Hepatocyte (in vitro differentiated cells): ENCODE measurements at regions not wholly inside any gene's neighbourhood (a gene's known extent, or its start where the extent isn't known, plus 50 kb on each side); places are given as distances from the start of the nearest gene placed in this dataset.

Experiments
- DNase-seq: peaks from one replicate; pipeline ENCODE4 v3.0.0-alpha.2; 2016; ENCODE audit warnings: low spot score
- H2AFZ ChIP-seq: fragments of 200-600 bp; sonication (generic); 2 replicates; pipeline ENCODE4 v1.6.0; 2016; ENCODE audit warnings: antibody characterized with exemption, mild to moderate bottlenecking
- H3K27ac ChIP-seq: fragments of 200-600 bp; sonication (generic); 2 replicates; pipeline ENCODE4 v1.5.1; 2016; ENCODE audit warnings: mild to moderate bottlenecking
- H3K27me3 ChIP-seq: fragments of 200-600 bp; sonication (generic); 2 replicates; pipeline ENCODE4 v1.6.1; 2016
- H3K36me3 ChIP-seq: fragments of 200-600 bp; sonication (generic); replicated peaks from 2 replicates; pipeline ENCODE4 v1.5.1; 2016; ENCODE audit warnings: low read depth; ENCODE audit not compliant: insufficient read depth
- H3K4me1 ChIP-seq: fragments of 200-600 bp; sonication (generic); 2 replicates; pipeline ENCODE4 v1.5.1; 2016; ENCODE audit warnings: mild to moderate bottlenecking, moderate library complexity; ENCODE audit not compliant: insufficient read depth
- H3K4me2 ChIP-seq: fragments of 200-600 bp; sonication (generic); 2 replicates; pipeline ENCODE4 v1.6.0; 2016
- H3K4me3 ChIP-seq: fragments of 200-600 bp; sonication (generic); 2 replicates; pipeline ENCODE4 v1.5.1; 2016; ENCODE audit warnings: mild to moderate bottlenecking
- H3K79me2 ChIP-seq: fragments of 200-600 bp; sonication (generic); 2 replicates; pipeline ENCODE4 v1.6.0; 2017; ENCODE audit warnings: mild to moderate bottlenecking
- H3K9me2 ChIP-seq: fragments of 200-600 bp; sonication (generic); replicated peaks from 2 replicates; pipeline ENCODE4 v1.6.0; 2017; ENCODE audit warnings: mild to moderate bottlenecking; ENCODE audit not compliant: insufficient read depth
- H3K9me3 ChIP-seq: fragments of 200-600 bp; sonication (generic); 2 replicates; pipeline ENCODE4 v1.5.1; 2016; ENCODE audit warnings: low read depth, mild to moderate bottlenecking
- H4K20me1 ChIP-seq: fragments of 200-600 bp; sonication (generic); 2 replicates; pipeline ENCODE4 v1.6.0; 2016; ENCODE audit warnings: mild to moderate bottlenecking; ENCODE audit not compliant: insufficient read depth, poor library complexity, severe bottlenecking
- CTCF ChIP-seq: fragments of 200-600 bp; sonication (generic); IDR thresholded peaks from 2 replicates; pipeline ENCODE4 v1.5.1; 2016; ENCODE audit warnings: antibody characterized with exemption, mild to moderate bottlenecking; ENCODE audit not compliant: poor library complexity
- EZH2 ChIP-seq: fragments of 200-600 bp; sonication (generic); IDR thresholded peaks from 2 replicates; pipeline ENCODE4 v1.6.1; 2016; ENCODE audit warnings: antibody characterized with exemption, mild to moderate bottlenecking, borderline replicate concordance
- EZH2phosphoT487 ChIP-seq: fragments of 200-600 bp; sonication (generic); IDR thresholded peaks from one replicate; pipeline ENCODE4 v1.6.1; 2018; ENCODE audit warnings: antibody characterized with exemption, mild to moderate bottlenecking, low read depth, moderate library complexity; ENCODE audit not compliant: unreplicated experiment, severe bottlenecking
- WGBS: methylation state at CpG from one replicate; pipeline ENCODE4 v1.1.6; 2016; ENCODE audit warnings: low lambda C conversion rate; ENCODE audit errors: missing lambda C conversion rate; 5-methylcytosine and 5-hydroxymethylcytosine counted together

- no peak overlapping the region for H3K27ac ChIP-seq
Observed at GRCh38 chr11:115696563-115696962, 192.3 kb upstream of the CADM1 start.

GRCh38 chr11:115695677-115696364, 191.6 kb upstream of the CADM1 start:
- WGBS, result 50% methylated on average over 4 of the region's 5 CpGs
- Histone ChIP-seq H3K4me3 (no peak overlapping the region), H3K9me2 (no peaks in the 10 kb centered on the region), H3K27me3 (peaks cover 4% of the 10 kb centered on the region), H3K4me2 (no peak overlapping the region), H3K4me1 (no peaks in the 10 kb centered on the region), H3K9me3 (no peaks in the 10 kb centered on the region), H3K36me3 (no peaks in the 10 kb centered on the region), H4K20me1 (no peaks in the 10 kb centered on the region), H3K79me2 (no peaks in the 10 kb centered on the region), H3K27ac (no peak overlapping the region), H2AFZ (no peak overlapping the region)
- TF ChIP-seq CTCF, result no peak
- no peak for TF ChIP-seq EZH2phosphoT487
- no peak for DNase-seq

More at GRCh38 chr11:115696563-115696962, 192.3 kb upstream of the CADM1 start:
- no peak overlapping the region for H3K4me2 ChIP-seq
- DNase-seq, result no peak
- no peak for TF ChIP-seq EZH2
- TF ChIP-seq EZH2phosphoT487, result no peak
- TF ChIP-seq CTCF, result no peak
- no peaks in the 10 kb centered on the region for H3K9me3 ChIP-seq
- H3K9me2 ChIP-seq, result no peaks in the 10 kb centered on the region
- whole genome bisulfite sequencing, result 71% methylated on average over 4 of the region's 4 CpGs
- no peak overlapping the region for H3K4me3 ChIP-seq
- H3K4me1 ChIP-seq, result no peaks in the 10 kb centered on the region
- no peaks in the 10 kb centered on the region for H3K79me2 ChIP-seq
- no peaks in the 10 kb centered on the region for H3K36me3 ChIP-seq
- peaks cover 4% of the 10 kb centered on the region for H3K27me3 ChIP-seq
- H2AFZ ChIP-seq, result no peak overlapping the region
- H4K20me1 ChIP-seq, result no peaks in the 10 kb centered on the region

- H3K27me3 ChIP-seq, result peaks cover 4% of the 10 kb centered on the region
- 88% methylated on average over 3 of the region's 3 CpGs for WGBS
- no peak overlapping the region for H3K27ac ChIP-seq
- no peaks in the 10 kb centered on the region for H4K20me1 ChIP-seq
- H3K9me3 ChIP-seq, result no peaks in the 10 kb centered on the region
- TF ChIP-seq EZH2phosphoT487, result no peak
- no peak for TF ChIP-seq CTCF
- no peak for TF ChIP-seq EZH2
- no peaks in the 10 kb centered on the region for H3K4me1 ChIP-seq
- H3K36me3 ChIP-seq, result no peaks in the 10 kb centered on the region
- H3K4me3 ChIP-seq, result no peak overlapping the region
- no peaks in the 10 kb centered on the region for H3K79me2 ChIP-seq
- H3K9me2 ChIP-seq, result no peaks in the 10 kb centered on the region
- no peak overlapping the region for H2AFZ ChIP-seq
- no peak overlapping the region for H3K4me2 ChIP-seq
- no peak for DNase-seq
Observed at GRCh38 chr11:115693002-115693401, 188.8 kb upstream of the CADM1 start.

GRCh38 chr11:115691030-115691429, 186.8 kb upstream of the CADM1 start:
- Histone ChIP-seq H3K4me3 (no peak overlapping the region), H3K27me3 (peaks cover 9% of the 10 kb centered on the region), H3K79me2 (no peaks in the 10 kb centered on the region), H3K4me1 (no peaks in the 10 kb centered on the region), H3K36me3 (no peaks in the 10 kb centered on the region), H3K9me3 (no peaks in the 10 kb centered on the region), H4K20me1 (no peaks in the 10 kb centered on the region), H2AFZ (no peak overlapping the region), H3K4me2 (no peak overlapping the region), H3K27ac (no peak overlapping the region), H3K9me2 (no peaks in the 10 kb centered on the region)
- no peak for TF ChIP-seq EZH2
- no peak for TF ChIP-seq CTCF
- no peak for TF ChIP-seq EZH2phosphoT487
- 92% methylated on average over 3 of the region's 3 CpGs for WGBS
- no peak for DNase-seq
